CD4-positive, alpha-beta T cell treated with Interleukin-6 for 4 hours (primary cell): ENCODE measurements at regions not wholly inside any gene's neighbourhood (a gene's known extent, or its start where the extent isn't known, plus 50 kb on each side); places are given as distances from the start of the nearest gene placed in this dataset.
A peak's percentile ranks its signal among the peaks of the same experiment; 100 is the strongest.

Source experiments
- DNase-seq: peaks from one replicate; pipeline ENCODE4 v3.0.0-alpha.2; 2020; ENCODE audit warnings: mixed read lengths

GRCh38 chr19:29263305-29264135 lies 50.6 kb upstream of the UQCRFS1 start:
- peak; percentile 44 for DNase-seq

- no peak for DNase-seq
These were observed 51.9 kb upstream of the UQCRFS1 start for GRCh38 chr19:29264897-29265296.

- DNase-seq: no peak
These were observed 52.5 kb upstream of the UQCRFS1 start for GRCh38 chr19:29265436-29265835.

- DNase-seq: no peak
These were observed 53.0 kb upstream of the UQCRFS1 start for GRCh38 chr19:29266001-29266400.

- DNase-seq: no peak
These were observed 53.7 kb upstream of the UQCRFS1 start for GRCh38 chr19:29266603-29267002.

GRCh38 chr19:29267701-29268100 lies 54.8 kb upstream of the UQCRFS1 start:
- DNase-seq: no peak

- no peak for DNase-seq
These were observed 55.2 kb upstream of the UQCRFS1 start for GRCh38 chr19:29268103-29268502.

- DNase-seq: no peak
These were observed 55.9 kb upstream of the UQCRFS1 start for GRCh38 chr19:29268721-29269393.

GRCh38 chr19:29269641-29270040 lies 56.7 kb upstream of the UQCRFS1 start:
- DNase-seq: no peak

- no peak for DNase-seq
These were observed 58.4 kb upstream of the UQCRFS1 start for GRCh38 chr19:29271341-29271740.

GRCh38 chr19:29271911-29272310 lies 59.0 kb upstream of the UQCRFS1 start:
- DNase-seq: no peak

GRCh38 chr19:29273000-29273640 lies 60.2 kb upstream of the UQCRFS1 start:
- DNase-seq: no peak

GRCh38 chr19:29275266-29275665 lies 62.3 kb upstream of the UQCRFS1 start:
- DNase-seq: no peak

- peak; percentile 48 for DNase-seq
These were observed 64.2 kb upstream of the UQCRFS1 start for GRCh38 chr19:29277102-29277501.

GRCh38 chr19:29278716-29279115 lies 65.8 kb upstream of the UQCRFS1 start:
- DNase-seq: no peak

GRCh38 chr19:29283366-29283765 lies 70.4 kb upstream of the UQCRFS1 start:
- DNase-seq: no peak

GRCh38 chr19:29285187-29285687 lies 72.3 kb upstream of the UQCRFS1 start:
- no peak for DNase-seq

- DNase-seq: no peak
These were observed 72.9 kb upstream of the UQCRFS1 start for GRCh38 chr19:29285878-29286277.

GRCh38 chr19:29287061-29287460 lies 74.1 kb upstream of the UQCRFS1 start:
- DNase-seq: no peak

GRCh38 chr19:29288256-29288655 lies 75.3 kb upstream of the UQCRFS1 start:
- DNase-seq: no peak

- no peak for DNase-seq
These were observed 76.1 kb upstream of the UQCRFS1 start for GRCh38 chr19:29289020-29289419.

GRCh38 chr19:29290853-29291252 lies 77.9 kb upstream of the UQCRFS1 start:
- no peak for DNase-seq

- no peak for DNase-seq
These were observed 79.2 kb upstream of the UQCRFS1 start for GRCh38 chr19:29292153-29292552.

- no peak for DNase-seq
These were observed 79.6 kb upstream of the UQCRFS1 start for GRCh38 chr19:29292562-29292961.
